ENCODE measurements at regions not wholly inside any gene's neighbourhood (a gene's known extent, or its start where the extent isn't known, plus 50 kb on each side); places are given as distances from the start of the nearest gene placed in this dataset.

DNA sequence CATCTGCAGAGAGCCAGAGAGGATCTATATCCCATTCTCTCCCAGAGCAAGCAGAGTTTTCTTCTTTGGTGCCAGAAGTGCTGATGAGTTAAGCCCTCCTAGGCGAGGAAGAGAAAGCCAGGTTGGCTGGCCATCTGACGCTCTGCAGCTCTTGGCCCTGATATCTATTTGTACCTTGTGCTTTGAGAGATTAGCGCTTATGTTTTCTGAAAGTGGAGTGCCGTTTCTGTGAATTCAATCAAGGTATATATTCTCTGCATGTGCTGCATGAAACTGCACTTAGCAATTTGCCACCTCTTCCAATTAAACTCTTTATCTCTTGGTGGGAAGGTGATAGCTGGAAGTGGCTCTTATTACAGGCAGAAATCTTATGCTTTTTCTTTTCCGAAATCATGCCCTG, 177.5 kb downstream of the LPIN1 start:
- H3K36me3 ChIP-seq (ENCODE audit: insufficient read depth, low read depth, low read length), result no peaks in the 10 kb centered on the region
- no peak overlapping the region for H3K4me3 ChIP-seq (ENCODE audit: low read length)
- H3K9ac ChIP-seq (ENCODE audit: low read depth, low read length), result no peak overlapping the region
- peaks cover 11% of the 10 kb centered on the region; the same call in 1 of the 2 replicates for H3K4me1 ChIP-seq (ENCODE audit: insufficient read depth, low read length)
- H3K9me3 ChIP-seq (ENCODE audit: insufficient read depth, low read depth, low read length), result no peaks in the 10 kb centered on the region
- H3K27ac ChIP-seq (ENCODE audit: low read length), result no peak overlapping the region
- H3K27me3 ChIP-seq (ENCODE audit: insufficient read depth, low read length), result no peaks in the 10 kb centered on the region

DNA sequence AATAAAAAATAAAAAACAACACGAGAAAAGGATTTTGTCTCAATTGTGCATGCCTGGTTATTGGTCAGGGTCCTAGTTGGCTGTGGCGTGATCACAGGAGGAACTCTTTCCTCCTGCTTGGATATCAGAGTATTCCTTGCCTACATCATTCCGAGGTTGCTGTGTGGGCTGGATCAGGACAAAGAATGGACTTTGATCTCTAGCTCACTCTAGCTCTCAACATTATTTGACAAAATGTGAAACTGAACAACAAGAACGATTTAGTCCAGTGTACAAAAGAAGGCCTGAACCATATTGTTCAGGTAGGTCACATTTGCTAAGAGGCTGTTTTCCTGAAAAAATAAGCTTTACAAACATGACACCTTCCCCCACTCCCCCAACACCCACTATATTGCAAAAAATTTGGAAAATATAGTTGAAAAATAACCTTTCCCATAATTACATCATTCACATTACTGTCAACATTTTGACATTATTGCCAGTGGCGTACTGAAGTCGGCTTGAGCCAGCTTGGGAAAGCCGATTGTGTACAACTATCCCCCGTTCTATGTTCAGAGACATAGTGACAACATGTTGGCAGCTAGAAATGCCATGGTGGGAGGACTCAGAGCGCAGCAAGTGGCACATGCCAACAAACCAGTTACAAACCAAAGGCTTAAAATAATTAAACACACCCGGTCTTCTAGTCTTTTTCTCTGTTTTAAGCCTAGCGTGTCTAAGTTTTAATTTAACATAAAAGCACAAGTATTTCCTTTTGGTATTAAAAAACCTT, 179.0 kb downstream of the LPIN1 start:
- Histone ChIP-seq H3K4me3 (ENCODE audit: low read length) (no peak overlapping the region), H3K27me3 (ENCODE audit: insufficient read depth, low read length) (no peaks in the 10 kb centered on the region), H3K27ac (ENCODE audit: low read length) (no peak overlapping the region), H3K9me3 (ENCODE audit: insufficient read depth, low read depth, low read length) (no peaks in the 10 kb centered on the region), H3K9ac (ENCODE audit: low read depth, low read length) (no peak overlapping the region), H3K36me3 (ENCODE audit: insufficient read depth, low read depth, low read length) (no peaks in the 10 kb centered on the region), H3K4me1 (ENCODE audit: insufficient read depth, low read length) (peaks cover 11% of the 10 kb centered on the region; the same call in 1 of the 2 replicates)

DNA sequence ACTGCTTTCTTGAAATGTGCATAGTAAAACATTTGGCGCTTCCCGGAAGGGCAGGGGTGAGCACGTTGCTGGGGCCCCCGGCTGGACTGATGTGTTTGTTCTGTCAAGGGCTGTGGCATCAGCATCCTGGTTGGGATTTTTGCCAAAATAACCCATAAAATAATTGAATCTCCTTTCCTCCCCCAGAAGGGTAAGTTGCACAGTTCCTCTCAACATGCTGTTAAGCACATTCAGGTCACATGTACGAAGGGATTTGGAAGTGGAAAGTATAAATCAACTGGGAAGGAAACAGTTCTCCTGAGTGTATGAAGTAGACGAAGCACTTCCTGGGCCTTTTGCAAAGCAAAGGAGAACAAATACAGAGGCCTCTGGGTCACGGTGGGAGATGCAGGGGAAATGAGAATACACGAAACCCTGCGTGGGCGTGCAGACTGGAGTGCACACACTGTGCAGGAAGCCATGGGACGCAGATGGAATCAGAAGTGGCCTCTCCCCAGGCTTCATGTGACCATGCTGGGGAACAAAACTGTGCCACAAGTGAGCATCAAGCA, 183.9 kb downstream of the LPIN1 start:
- Histone ChIP-seq H3K9me3 (ENCODE audit: insufficient read depth, low read depth, low read length) (no peaks in the 10 kb centered on the region), H3K4me3 (ENCODE audit: low read length) (no peak overlapping the region), H3K27ac (ENCODE audit: low read length) (no peak overlapping the region), H3K36me3 (ENCODE audit: insufficient read depth, low read depth, low read length) (no peaks in the 10 kb centered on the region), H3K4me1 (ENCODE audit: insufficient read depth, low read length) (no peaks in the 10 kb centered on the region), H3K9ac (ENCODE audit: low read depth, low read length) (no peak overlapping the region), H3K27me3 (ENCODE audit: insufficient read depth, low read length) (no peaks in the 10 kb centered on the region)

DNA sequence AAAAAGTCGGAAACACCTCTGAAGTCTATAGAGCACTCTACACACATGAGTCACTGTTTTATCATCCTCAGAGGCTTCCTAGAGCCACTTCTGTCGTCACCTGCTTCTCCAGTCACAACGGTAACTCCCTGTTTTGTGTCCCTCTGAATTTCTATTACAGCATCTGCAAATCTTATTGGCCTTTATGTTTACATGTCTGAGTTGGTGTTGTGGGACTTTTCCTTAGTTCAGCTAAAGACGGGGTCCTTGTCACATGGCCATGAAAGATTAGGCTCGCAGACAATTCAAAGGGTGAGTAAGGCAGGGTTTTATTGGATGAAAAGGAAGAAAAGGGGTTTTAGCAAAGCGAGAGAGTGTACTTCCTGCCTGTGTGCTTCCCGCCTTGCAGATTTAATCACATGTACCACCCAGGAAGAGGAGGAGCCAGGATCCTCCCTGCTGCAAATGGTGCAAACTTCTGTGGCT, 185.6 kb downstream of the LPIN1 start:
- H3K4me3 ChIP-seq (ENCODE audit: low read length), result no peak overlapping the region
- H3K9ac ChIP-seq (ENCODE audit: low read depth, low read length), result no peak overlapping the region
- H3K4me1 ChIP-seq (ENCODE audit: insufficient read depth, low read length), result no peaks in the 10 kb centered on the region
- no peaks in the 10 kb centered on the region for H3K27me3 ChIP-seq (ENCODE audit: insufficient read depth, low read length)
- H3K27ac ChIP-seq (ENCODE audit: low read length), result no peak overlapping the region
- H3K9me3 ChIP-seq (ENCODE audit: insufficient read depth, low read depth, low read length), result no peaks in the 10 kb centered on the region
- no peaks in the 10 kb centered on the region for H3K36me3 ChIP-seq (ENCODE audit: insufficient read depth, low read depth, low read length)

DNA sequence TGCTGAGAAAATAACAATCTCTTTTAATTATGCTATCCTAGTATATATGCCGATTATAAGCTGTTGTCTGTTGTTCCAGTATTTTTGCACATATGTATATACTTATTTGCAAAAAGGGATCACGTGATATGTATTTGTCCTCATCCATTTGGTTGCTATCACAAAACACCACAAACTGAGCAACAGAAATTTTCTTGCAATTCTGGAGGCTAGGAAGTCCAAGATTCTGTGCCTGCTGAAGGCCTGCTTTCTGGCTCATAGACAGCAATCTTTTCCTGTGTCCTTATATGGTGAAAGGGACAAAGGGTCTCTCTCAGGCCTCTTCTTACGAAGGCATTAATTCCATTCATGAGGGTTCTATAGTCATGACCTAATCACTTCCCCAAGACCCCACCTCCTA, 186.5 kb downstream of the LPIN1 start:
- no peak overlapping the region for H3K4me3 ChIP-seq (ENCODE audit: low read length)
- H3K27me3 ChIP-seq (ENCODE audit: insufficient read depth, low read length), result no peaks in the 10 kb centered on the region
- H3K4me1 ChIP-seq (ENCODE audit: insufficient read depth, low read length), result no peaks in the 10 kb centered on the region
- no peak overlapping the region for H3K27ac ChIP-seq (ENCODE audit: low read length)
- H3K9ac ChIP-seq (ENCODE audit: low read depth, low read length), result no peak overlapping the region
- H3K36me3 ChIP-seq (ENCODE audit: insufficient read depth, low read depth, low read length), result no peaks in the 10 kb centered on the region
- H3K9me3 ChIP-seq (ENCODE audit: insufficient read depth, low read depth, low read length), result no peaks in the 10 kb centered on the region

DNA sequence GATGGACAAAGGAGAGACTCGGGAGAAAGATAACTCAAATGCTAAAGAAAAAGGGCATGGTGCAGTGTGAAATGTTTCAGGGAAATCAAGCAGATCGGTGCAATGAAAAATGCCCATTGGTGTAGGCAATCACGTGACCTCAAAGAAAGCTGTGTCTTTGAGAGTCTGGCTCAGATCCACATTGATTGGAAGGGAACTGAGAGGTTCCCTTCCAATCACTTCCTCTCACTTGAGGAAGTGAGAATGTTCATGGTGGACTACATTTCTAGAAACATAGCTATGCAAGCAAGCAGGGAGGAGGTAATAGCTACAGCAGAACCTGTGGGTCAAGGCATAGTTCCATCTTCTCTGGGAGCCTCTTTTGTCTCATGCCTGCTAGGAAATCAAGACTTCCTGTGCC, 187.4 kb downstream of the LPIN1 start:
- Histone ChIP-seq H3K27ac (ENCODE audit: low read length) (no peak overlapping the region), H3K9ac (ENCODE audit: low read depth, low read length) (no peak overlapping the region), H3K4me1 (ENCODE audit: insufficient read depth, low read length) (no peaks in the 10 kb centered on the region), H3K4me3 (ENCODE audit: low read length) (no peak overlapping the region), H3K27me3 (ENCODE audit: insufficient read depth, low read length) (no peaks in the 10 kb centered on the region), H3K36me3 (ENCODE audit: insufficient read depth, low read depth, low read length) (no peaks in the 10 kb centered on the region), H3K9me3 (ENCODE audit: insufficient read depth, low read depth, low read length) (no peaks in the 10 kb centered on the region)

DNA sequence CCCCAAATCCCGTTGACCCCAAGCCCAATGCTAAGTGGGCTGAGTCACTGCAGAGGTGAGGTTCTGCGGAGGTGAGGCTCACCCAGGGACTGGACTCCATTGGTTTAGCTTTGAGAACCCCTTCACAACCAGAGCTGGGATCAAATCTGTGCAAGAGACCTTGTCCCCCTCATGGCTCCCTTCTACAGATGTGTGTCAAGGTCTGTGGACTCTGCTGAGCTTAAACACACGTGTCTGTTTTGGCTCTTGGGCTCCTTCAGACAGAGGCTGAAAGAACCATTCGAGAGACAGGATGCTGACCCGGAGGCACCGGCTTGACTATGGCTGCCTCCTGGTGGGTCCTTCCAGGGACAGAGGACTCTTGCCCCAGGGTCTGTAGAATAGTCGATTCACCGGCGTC, 190.3 kb downstream of the LPIN1 start:
- H3K9me3 ChIP-seq (ENCODE audit: insufficient read depth, low read depth, low read length), result no peaks in the 10 kb centered on the region
- no peaks in the 10 kb centered on the region for H3K4me1 ChIP-seq (ENCODE audit: insufficient read depth, low read length)
- no peak overlapping the region for H3K9ac ChIP-seq (ENCODE audit: low read depth, low read length)
- no peaks in the 10 kb centered on the region for H3K27me3 ChIP-seq (ENCODE audit: insufficient read depth, low read length)
- H3K4me3 ChIP-seq (ENCODE audit: low read length), result no peak overlapping the region
- no peaks in the 10 kb centered on the region for H3K36me3 ChIP-seq (ENCODE audit: insufficient read depth, low read depth, low read length)
- H3K27ac ChIP-seq (ENCODE audit: low read length), result no peak overlapping the region

DNA sequence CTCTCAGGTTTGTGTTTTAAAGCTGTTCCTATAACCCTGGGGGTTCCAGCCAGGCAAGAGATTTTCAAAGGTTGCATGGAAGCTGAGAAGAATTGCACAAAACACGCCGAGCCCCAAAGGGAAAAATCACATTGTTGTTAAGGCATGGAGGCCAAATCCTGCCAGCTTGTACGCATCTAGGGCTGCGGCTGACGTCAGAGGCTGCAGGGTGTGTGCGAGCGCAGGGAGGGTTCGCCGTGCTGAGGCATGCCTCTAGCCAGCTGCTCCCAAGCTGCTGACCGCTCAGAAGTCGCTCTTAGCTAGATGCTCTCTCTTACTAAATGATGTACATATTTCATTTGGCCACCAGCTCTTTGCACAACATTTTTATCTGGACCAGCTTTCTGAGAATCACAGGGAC, 191.8 kb downstream of the LPIN1 start:
- H3K4me1 ChIP-seq (ENCODE audit: insufficient read depth, low read length), result no peaks in the 10 kb centered on the region
- H3K27ac ChIP-seq (ENCODE audit: low read length), result no peak overlapping the region
- H3K36me3 ChIP-seq (ENCODE audit: insufficient read depth, low read depth, low read length), result no peaks in the 10 kb centered on the region

DNA sequence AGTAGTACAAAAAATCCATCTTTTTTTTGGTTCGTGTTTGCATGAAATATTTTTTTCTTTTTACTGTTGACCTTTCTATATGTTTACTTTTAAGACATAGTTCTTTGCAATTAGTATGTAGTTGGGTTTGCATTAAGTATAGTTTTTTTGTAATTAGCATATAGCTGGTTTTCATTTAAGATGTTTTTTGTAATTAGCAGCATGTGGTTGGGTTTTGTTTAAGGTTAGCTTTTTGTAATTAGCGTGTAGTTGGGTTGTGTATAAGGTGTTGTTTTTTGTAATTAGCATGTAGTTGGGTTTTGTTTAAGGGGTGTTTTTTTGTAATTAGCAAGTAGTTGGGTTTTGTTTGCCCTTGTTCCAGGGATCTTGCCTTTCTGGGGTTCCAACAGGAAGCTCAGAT, 193.1 kb downstream of the LPIN1 start:
- no peaks in the 10 kb centered on the region for H3K9me3 ChIP-seq (ENCODE audit: insufficient read depth, low read depth, low read length)
- no peaks in the 10 kb centered on the region for H3K4me1 ChIP-seq (ENCODE audit: insufficient read depth, low read length)
- no peaks in the 10 kb centered on the region for H3K27me3 ChIP-seq (ENCODE audit: insufficient read depth, low read length)
- H3K36me3 ChIP-seq (ENCODE audit: insufficient read depth, low read depth, low read length), result no peaks in the 10 kb centered on the region
- H3K27ac ChIP-seq (ENCODE audit: low read length), result no peak overlapping the region
- no peak overlapping the region for H3K9ac ChIP-seq (ENCODE audit: low read depth, low read length)
- H3K4me3 ChIP-seq (ENCODE audit: low read length), result no peak overlapping the region

More for the DNA sequence above, 191.8 kb downstream of the LPIN1 start:
- Histone ChIP-seq H3K9me3 (ENCODE audit: insufficient read depth, low read depth, low read length) (no peaks in the 10 kb centered on the region), H3K4me3 (ENCODE audit: low read length) (no peak overlapping the region), H3K9ac (ENCODE audit: low read depth, low read length) (no peak overlapping the region), H3K27me3 (ENCODE audit: insufficient read depth, low read length) (no peaks in the 10 kb centered on the region)

DNA sequence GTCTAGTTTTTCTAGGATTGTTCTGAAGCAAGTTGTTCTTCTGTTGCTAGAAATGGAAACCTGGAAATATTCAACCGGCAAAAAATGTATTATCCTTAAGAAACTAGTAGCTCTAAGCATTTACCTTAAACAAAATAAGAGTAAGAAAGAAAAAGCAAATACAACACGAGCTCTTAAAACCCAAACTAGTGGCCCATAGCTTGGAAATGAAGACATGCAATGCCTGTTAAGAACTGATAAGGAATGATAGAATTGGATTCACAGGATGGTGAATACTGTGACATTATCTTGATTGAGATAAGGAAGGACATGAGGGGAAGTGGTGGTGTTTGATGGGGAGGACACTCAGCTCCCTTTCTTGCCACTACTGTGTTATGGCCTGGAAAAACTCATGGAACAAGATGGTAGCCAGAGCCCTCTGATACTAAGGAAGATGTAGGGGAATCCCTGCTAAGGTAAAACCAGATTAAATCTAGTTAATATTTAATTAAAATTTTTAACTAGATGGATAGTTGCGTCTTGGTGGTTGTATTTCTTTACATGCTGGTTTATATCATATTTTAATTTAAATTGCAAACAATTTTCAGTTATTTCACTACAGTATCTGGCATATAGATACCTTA, 193.8 kb downstream of the LPIN1 start:
- no peak overlapping the region for H3K9ac ChIP-seq (ENCODE audit: low read depth, low read length)
- H3K27me3 ChIP-seq (ENCODE audit: insufficient read depth, low read length), result no peaks in the 10 kb centered on the region
- H3K4me1 ChIP-seq (ENCODE audit: insufficient read depth, low read length), result no peaks in the 10 kb centered on the region
- H3K4me3 ChIP-seq (ENCODE audit: low read length), result no peak overlapping the region
- H3K36me3 ChIP-seq (ENCODE audit: insufficient read depth, low read depth, low read length), result no peaks in the 10 kb centered on the region
- no peaks in the 10 kb centered on the region for H3K9me3 ChIP-seq (ENCODE audit: insufficient read depth, low read depth, low read length)
- H3K27ac ChIP-seq (ENCODE audit: low read length), result no peak overlapping the region

DNA sequence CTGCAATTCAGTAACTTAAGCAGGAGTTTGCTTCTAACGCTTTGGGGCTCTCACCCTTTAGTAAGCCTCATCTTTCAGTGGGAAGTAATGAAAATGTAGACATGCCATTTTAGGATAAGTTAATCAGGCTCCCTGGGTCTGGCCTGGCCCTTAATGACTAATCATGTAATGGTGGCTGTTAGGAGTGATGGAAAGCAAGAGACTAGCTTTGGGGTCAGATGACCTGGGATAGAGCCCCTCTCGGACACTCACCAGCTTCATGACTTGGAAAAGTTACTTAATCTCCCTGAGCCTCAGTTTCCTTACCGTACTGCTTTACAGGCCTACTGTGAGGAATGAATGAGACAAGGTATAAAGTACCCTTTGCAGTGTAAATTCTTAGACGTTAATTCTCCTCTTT, 194.4 kb downstream of the LPIN1 start:
- Histone ChIP-seq H3K4me3 (ENCODE audit: low read length) (no peak overlapping the region), H3K9me3 (ENCODE audit: insufficient read depth, low read depth, low read length) (no peaks in the 10 kb centered on the region), H3K9ac (ENCODE audit: low read depth, low read length) (no peak overlapping the region), H3K4me1 (ENCODE audit: insufficient read depth, low read length) (no peaks in the 10 kb centered on the region), H3K27me3 (ENCODE audit: insufficient read depth, low read length) (no peaks in the 10 kb centered on the region), H3K27ac (ENCODE audit: low read length) (no peak overlapping the region), H3K36me3 (ENCODE audit: insufficient read depth, low read depth, low read length) (no peaks in the 10 kb centered on the region)
